Activated T-helper 2 cell treated with anti-CD3 and anti-CD28 coated beads, Interferon-gamma antibody, Interleukin-2, Interleukin-4, amounts not matched to agents 10 μg/mL and 5 μg/mL and 100 μg/mL, durations not matched to agents 14 hours and 24 hours and 36 hours (primary cell): ENCODE measurements at regions not wholly inside any gene's neighbourhood (a gene's known extent, or its start where the extent isn't known, plus 50 kb on each side); places are given as distances from the start of the nearest gene placed in this dataset.
A peak's percentile ranks its signal among the peaks of the same experiment; 100 is the strongest.

ENCODE experiments used
- DNase-seq: peaks from one replicate; pipeline ENCODE4 v3.0.0; 2021; ENCODE audit warnings: low spot score
- H3K27ac Mint-ChIP-seq: one replicate; pipeline ENCODE4 v1.8.0; 2021; ENCODE audit warnings: mixed read lengths
- H3K27me3 Mint-ChIP-seq: one replicate; pipeline ENCODE4 v1.8.0; 2021; ENCODE audit warnings: low read depth, mixed read lengths
- H3K36me3 Mint-ChIP-seq: one replicate; pipeline ENCODE4 v1.8.0; 2021; ENCODE audit warnings: low read depth, mixed read lengths
- H3K4me1 Mint-ChIP-seq: one replicate; pipeline ENCODE4 v1.8.0; 2021; ENCODE audit warnings: low read depth, mixed read lengths
- H3K4me3 Mint-ChIP-seq: one replicate; pipeline ENCODE4 v1.8.0; 2021; ENCODE audit warnings: low read depth, mild to moderate bottlenecking, moderate library complexity, mixed read lengths
- H3K9me3 Mint-ChIP-seq: one replicate; pipeline ENCODE4 v1.8.0; 2021; ENCODE audit warnings: mixed read lengths
- intact Hi-C: fragments of 100-400 bp; cut with micrococcal nuclease; formaldehyde crosslinking; loops from one replicate; pipeline ENCODE4 v1.15.1; 2023

- Mint-ChIP-seq H3K36me3 (no peaks in the 10 kb centered on the region), H3K9me3 (peaks cover 4% of the 10 kb centered on the region), H3K27me3 (peaks cover 7% of the 10 kb centered on the region), H3K4me1 (peaks cover 6% of the 10 kb centered on the region), H3K4me3 (no peak overlapping the region), H3K27ac (no peak overlapping the region)
- no peak for DNase-seq
- intact Hi-C loops: no loop called here
These were observed 64.1 kb downstream of the ZNF641 start for GRCh38 chr12:48286665-48287064.

- no peaks in the 10 kb centered on the region for H3K36me3 Mint-ChIP-seq
- intact Hi-C loops: no loop called here
- peaks cover 7% of the 10 kb centered on the region for H3K27me3 Mint-ChIP-seq
- H3K27ac Mint-ChIP-seq: no peak overlapping the region
- peak; percentile 14 for DNase-seq
- H3K9me3 Mint-ChIP-seq: peaks cover 4% of the 10 kb centered on the region
- H3K4me1 Mint-ChIP-seq: peaks cover 6% of the 10 kb centered on the region
- no peak overlapping the region for H3K4me3 Mint-ChIP-seq
These were observed 64.7 kb downstream of the ZNF641 start for GRCh38 chr12:48285751-48286650.

GRCh38 chr12:48281811-48282210 lies 68.9 kb downstream of the ZNF641 start:
- no peaks in the 10 kb centered on the region for H3K36me3 Mint-ChIP-seq
- intact Hi-C loops: no loop called here
- DNase-seq: no peak
- no peak overlapping the region for H3K4me3 Mint-ChIP-seq
- H3K4me1 Mint-ChIP-seq: peaks cover 6% of the 10 kb centered on the region
- H3K9me3 Mint-ChIP-seq: peaks cover 6% of the 10 kb centered on the region
- H3K27me3 Mint-ChIP-seq: peaks cover 6% of the 10 kb centered on the region
- H3K27ac Mint-ChIP-seq: no peak overlapping the region

GRCh38 chr12:48280572-48280971 lies 70.1 kb downstream of the ZNF641 start:
- Mint-ChIP-seq H3K4me3 (no peak overlapping the region), H3K4me1 (peaks cover under 1% of the 10 kb centered on the region), H3K27me3 (peaks cover 6% of the 10 kb centered on the region), H3K27ac (no peak overlapping the region), H3K36me3 (no peaks in the 10 kb centered on the region), H3K9me3 (peaks cover 7% of the 10 kb centered on the region)
- DNase-seq: no peak
- intact Hi-C loops: no loop called here

GRCh38 chr12:48279601-48280000 lies 71.1 kb downstream of the ZNF641 start:
- no peak for DNase-seq

GRCh38 chr12:48279101-48279500 lies 71.6 kb downstream of the ZNF641 start:
- intact Hi-C loops: no loop called here
- Mint-ChIP-seq H3K4me1 (no peaks in the 10 kb centered on the region), H3K9me3 (peaks cover 6% of the 10 kb centered on the region)

More at GRCh38 chr12:48279601-48280000, 71.1 kb downstream of the ZNF641 start:
- intact Hi-C loops: no loop called here
- Mint-ChIP-seq H3K36me3 (no peaks in the 10 kb centered on the region), H3K4me3 (no peak overlapping the region), H3K27ac (no peak overlapping the region), H3K27me3 (peaks cover 9% of the 10 kb centered on the region), H3K9me3 (peaks cover 6% of the 10 kb centered on the region), H3K4me1 (no peaks in the 10 kb centered on the region)

GRCh38 chr12:48276621-48277020 lies 73.5 kb upstream of the OR10AD1 start:
- intact Hi-C loops: no loop called here
- H3K36me3 Mint-ChIP-seq: no peaks in the 10 kb centered on the region
- H3K4me3 Mint-ChIP-seq: no peak overlapping the region
- H3K4me1 Mint-ChIP-seq: no peaks in the 10 kb centered on the region
- H3K27ac Mint-ChIP-seq: no peak overlapping the region
- H3K27me3 Mint-ChIP-seq: peaks cover 10% of the 10 kb centered on the region
- no peak for DNase-seq
- peaks cover 6% of the 10 kb centered on the region for H3K9me3 Mint-ChIP-seq

More at GRCh38 chr12:48279101-48279500, 71.6 kb downstream of the ZNF641 start:
- H3K36me3 Mint-ChIP-seq: no peaks in the 10 kb centered on the region
- no peak overlapping the region for H3K27ac Mint-ChIP-seq
- no peak for DNase-seq
- H3K4me3 Mint-ChIP-seq: no peak overlapping the region
- peaks cover 9% of the 10 kb centered on the region for H3K27me3 Mint-ChIP-seq

GRCh38 chr12:48266826-48267225 lies 63.7 kb upstream of the OR10AD1 start:
- Mint-ChIP-seq H3K4me3 (no peak overlapping the region), H3K9me3 (no peaks in the 10 kb centered on the region), H3K36me3 (no peaks in the 10 kb centered on the region), H3K4me1 (no peaks in the 10 kb centered on the region), H3K27me3 (peaks cover 25% of the 10 kb centered on the region), H3K27ac (no peak overlapping the region)
- no peak for DNase-seq
- intact Hi-C loops: no loop called here

- Mint-ChIP-seq H3K9me3 (no peaks in the 10 kb centered on the region), H3K27me3 (peaks cover 23% of the 10 kb centered on the region), H3K4me1 (no peaks in the 10 kb centered on the region), H3K36me3 (no peaks in the 10 kb centered on the region), H3K4me3 (no peak overlapping the region), H3K27ac (no peak overlapping the region)
- intact Hi-C loops: no loop called here
- DNase-seq: no peak
These were observed 62.7 kb upstream of the OR10AD1 start for GRCh38 chr12:48265777-48266176.

GRCh38 chr12:48263617-48264016 lies 60.5 kb upstream of the OR10AD1 start:
- no peak overlapping the region for H3K27ac Mint-ChIP-seq
- H3K27me3 Mint-ChIP-seq: peaks cover 22% of the 10 kb centered on the region
- H3K9me3 Mint-ChIP-seq: no peaks in the 10 kb centered on the region
- H3K4me3 Mint-ChIP-seq: no peak overlapping the region
- H3K4me1 Mint-ChIP-seq: no peaks in the 10 kb centered on the region
- no peak for DNase-seq
- H3K36me3 Mint-ChIP-seq: no peaks in the 10 kb centered on the region
- intact Hi-C loops: no loop called here

GRCh38 chr12:48261773-48262172 lies 58.7 kb upstream of the OR10AD1 start:
- intact Hi-C loops: no loop called here
- Mint-ChIP-seq H3K4me3 (no peak overlapping the region), H3K9me3 (no peaks in the 10 kb centered on the region), H3K27ac (no peak overlapping the region), H3K27me3 (peaks cover 20% of the 10 kb centered on the region), H3K36me3 (no peaks in the 10 kb centered on the region), H3K4me1 (no peaks in the 10 kb centered on the region)
- no peak for DNase-seq
